RWPE2 (cell line): ENCODE measurements at regions not wholly inside any gene's neighbourhood (a gene's known extent, or its start where the extent isn't known, plus 50 kb on each side); places are given as distances from the start of the nearest gene placed in this dataset.

Experiments
- ATAC-seq: fragments of 200-7000 bp; cut with Tn5 transposase; 3 replicates; pipeline ENCODE4 v1.9.1; 2021; ENCODE audit warnings: low read depth
- DNase-seq: peaks from one replicate; pipeline ENCODE4 v3.0.0-alpha.2; 2020; ENCODE audit warnings: low spot score
- H3K27ac ChIP-seq: fragments of 450-650 bp; 2 replicates; pipeline ENCODE4 v1.5.1; 2017; ENCODE audit warnings: mild to moderate bottlenecking; ENCODE audit not compliant: poor library complexity, severe bottlenecking
- H3K27me3 ChIP-seq: fragments of 250-450 bp; sonication (Bioruptor Pico); 2 replicates; pipeline ENCODE4 v1.5.1; 2021; ENCODE audit warnings: mild to moderate bottlenecking, moderate library complexity; ENCODE audit not compliant: insufficient read depth, poor library complexity, severe bottlenecking
- H3K36me3 ChIP-seq: fragments of 250-450 bp; sonication (Bioruptor Pico); 2 replicates; pipeline ENCODE4 v1.5.1; 2020; ENCODE audit warnings: low read depth, mild to moderate bottlenecking, moderate library complexity
- H3K4me1 ChIP-seq: fragments of 250-450 bp; sonication (Bioruptor Pico); 2 replicates; pipeline ENCODE4 v1.5.1; 2021; ENCODE audit warnings: mild to moderate bottlenecking, moderate library complexity; ENCODE audit not compliant: insufficient read depth, poor library complexity, severe bottlenecking
- H3K4me3 ChIP-seq: fragments of 250-450 bp; sonication (Bioruptor Pico); 2 replicates; pipeline ENCODE4 v1.5.1; 2021; ENCODE audit warnings: mild to moderate bottlenecking, moderate library complexity; ENCODE audit not compliant: severe bottlenecking
- H3K9me3 ChIP-seq: fragments of 250-450 bp; sonication (Bioruptor Pico); 2 replicates; pipeline ENCODE4 v1.5.1; 2021; ENCODE audit warnings: mild to moderate bottlenecking, moderate library complexity; ENCODE audit not compliant: severe bottlenecking
- TF ChIP-seq, protein P1 (sequence below): fragments of 450-650 bp; IDR thresholded peaks from one replicate; pipeline ENCODE4 v1.5.1; 2017; ENCODE audit warnings: mild to moderate bottlenecking, moderate library complexity; ENCODE audit not compliant: poor library complexity, severe bottlenecking

DNA sequence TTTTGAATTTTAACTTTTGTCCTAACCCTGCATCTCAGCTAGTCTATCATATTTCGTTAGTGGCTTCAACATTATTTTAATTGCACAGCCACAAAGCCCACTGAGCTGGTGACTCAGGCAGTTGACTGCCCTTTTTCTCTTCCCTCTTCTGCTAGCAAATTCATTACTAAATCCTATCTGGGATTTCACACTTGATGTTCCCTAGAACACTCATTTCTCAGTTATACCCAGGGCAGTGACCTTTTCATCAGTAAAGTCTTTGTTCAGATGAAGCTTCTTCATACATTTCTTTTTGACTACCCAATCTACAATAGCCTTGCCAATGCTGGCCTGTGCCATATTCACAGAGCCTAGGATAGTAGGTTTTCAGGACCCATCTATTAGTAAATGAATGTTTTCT is 107.0 kb downstream of the ATXN7L3B start:
- Histone ChIP-seq H3K4me1 (no peaks in the 10 kb centered on the region), H3K27me3 (no peaks in the 10 kb centered on the region), H3K36me3 (no peaks in the 10 kb centered on the region), H3K4me3 (no peak overlapping the region), H3K9me3 (no peaks in the 10 kb centered on the region), H3K27ac (no peak overlapping the region)
- DNase-seq = no peak
- TF ChIP-seq, protein P1, sequence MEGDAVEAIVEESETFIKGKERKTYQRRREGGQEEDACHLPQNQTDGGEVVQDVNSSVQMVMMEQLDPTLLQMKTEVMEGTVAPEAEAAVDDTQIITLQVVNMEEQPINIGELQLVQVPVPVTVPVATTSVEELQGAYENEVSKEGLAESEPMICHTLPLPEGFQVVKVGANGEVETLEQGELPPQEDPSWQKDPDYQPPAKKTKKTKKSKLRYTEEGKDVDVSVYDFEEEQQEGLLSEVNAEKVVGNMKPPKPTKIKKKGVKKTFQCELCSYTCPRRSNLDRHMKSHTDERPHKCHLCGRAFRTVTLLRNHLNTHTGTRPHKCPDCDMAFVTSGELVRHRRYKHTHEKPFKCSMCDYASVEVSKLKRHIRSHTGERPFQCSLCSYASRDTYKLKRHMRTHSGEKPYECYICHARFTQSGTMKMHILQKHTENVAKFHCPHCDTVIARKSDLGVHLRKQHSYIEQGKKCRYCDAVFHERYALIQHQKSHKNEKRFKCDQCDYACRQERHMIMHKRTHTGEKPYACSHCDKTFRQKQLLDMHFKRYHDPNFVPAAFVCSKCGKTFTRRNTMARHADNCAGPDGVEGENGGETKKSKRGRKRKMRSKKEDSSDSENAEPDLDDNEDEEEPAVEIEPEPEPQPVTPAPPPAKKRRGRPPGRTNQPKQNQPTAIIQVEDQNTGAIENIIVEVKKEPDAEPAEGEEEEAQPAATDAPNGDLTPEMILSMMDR = no peak
- no peak for ATAC-seq

DNA sequence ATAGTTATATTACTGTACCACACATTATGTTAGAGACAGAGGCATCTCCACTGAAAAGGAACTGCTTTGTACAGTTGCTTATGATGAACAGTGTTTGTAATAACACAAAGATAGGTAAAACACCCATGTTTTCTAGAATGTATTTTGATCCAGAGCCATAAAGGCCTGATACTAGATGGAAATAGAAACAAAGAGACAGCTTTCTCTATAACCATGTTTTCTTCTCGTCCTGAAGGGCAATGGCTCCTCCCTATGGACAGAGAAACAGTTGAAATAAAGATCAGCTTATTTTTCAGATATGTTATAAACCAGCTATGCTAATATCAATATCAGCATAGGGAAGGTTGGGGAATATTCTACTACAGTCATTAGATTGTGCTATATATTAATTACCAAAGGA is 109.2 kb downstream of the ATXN7L3B start:
- Histone ChIP-seq H3K27ac (no peak overlapping the region), H3K4me1 (no peaks in the 10 kb centered on the region), H3K9me3 (no peaks in the 10 kb centered on the region), H3K4me3 (no peak overlapping the region), H3K36me3 (no peaks in the 10 kb centered on the region), H3K27me3 (no peaks in the 10 kb centered on the region)
- TF ChIP-seq, protein P1 = peak; percentile 42
- no peak for DNase-seq
- ATAC-seq = peak; percentile 33; the same call in 1 of the 3 replicates

DNA sequence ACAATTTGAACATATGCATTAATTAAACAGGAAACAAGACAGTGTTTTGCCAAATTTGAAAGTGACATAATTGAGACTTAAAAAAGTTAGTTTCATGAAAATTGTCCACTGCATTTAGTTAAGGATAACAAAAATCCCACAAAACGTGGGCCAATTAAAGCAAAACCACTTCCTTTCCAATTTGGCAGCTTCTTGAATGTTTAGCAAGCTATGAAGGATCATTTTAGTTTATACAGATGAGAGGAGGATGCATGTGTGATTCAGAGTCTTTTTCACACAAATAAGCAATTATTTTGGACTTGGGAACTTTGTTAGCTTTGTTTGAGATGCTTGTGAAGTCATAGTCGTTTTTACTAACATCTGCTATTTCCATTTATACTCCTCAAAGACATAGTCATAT is 109.6 kb downstream of the ATXN7L3B start:
- DNase-seq = no peak
- ATAC-seq = no peak

DNA sequence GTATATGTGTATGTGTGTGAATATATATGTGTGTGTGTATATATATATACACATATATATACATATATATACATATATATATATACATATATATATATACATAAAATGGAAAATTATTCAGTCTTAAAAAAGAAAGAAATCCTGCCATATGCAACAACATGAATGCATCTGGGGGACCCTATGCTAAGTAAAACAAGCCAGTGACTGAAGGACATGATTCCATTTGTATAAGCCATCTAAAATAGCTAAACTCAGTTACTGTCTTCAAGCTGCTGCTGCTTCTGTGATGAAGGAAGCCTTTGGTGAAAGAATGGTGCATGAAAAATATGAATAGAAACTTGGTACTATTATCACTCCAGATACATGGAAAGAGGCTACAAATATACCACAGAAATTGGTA is 118.6 kb downstream of the ATXN7L3B start:
- H3K27ac ChIP-seq = no peak overlapping the region
- no peaks in the 10 kb centered on the region for H3K27me3 ChIP-seq
- H3K4me3 ChIP-seq = no peak overlapping the region
- no peak for DNase-seq
- ATAC-seq = no peak
- no peaks in the 10 kb centered on the region for H3K36me3 ChIP-seq
- no peaks in the 10 kb centered on the region for H3K4me1 ChIP-seq
- no peaks in the 10 kb centered on the region for H3K9me3 ChIP-seq
- TF ChIP-seq, protein P1 = no peak

More for the DNA sequence above, 109.6 kb downstream of the ATXN7L3B start:
- no peak overlapping the region for H3K4me3 ChIP-seq
- no peaks in the 10 kb centered on the region for H3K36me3 ChIP-seq
- TF ChIP-seq, protein P1 = peak; percentile 22
- H3K27ac ChIP-seq = no peak overlapping the region
- no peaks in the 10 kb centered on the region for H3K4me1 ChIP-seq
- no peaks in the 10 kb centered on the region for H3K27me3 ChIP-seq
- H3K9me3 ChIP-seq = no peaks in the 10 kb centered on the region

DNA sequence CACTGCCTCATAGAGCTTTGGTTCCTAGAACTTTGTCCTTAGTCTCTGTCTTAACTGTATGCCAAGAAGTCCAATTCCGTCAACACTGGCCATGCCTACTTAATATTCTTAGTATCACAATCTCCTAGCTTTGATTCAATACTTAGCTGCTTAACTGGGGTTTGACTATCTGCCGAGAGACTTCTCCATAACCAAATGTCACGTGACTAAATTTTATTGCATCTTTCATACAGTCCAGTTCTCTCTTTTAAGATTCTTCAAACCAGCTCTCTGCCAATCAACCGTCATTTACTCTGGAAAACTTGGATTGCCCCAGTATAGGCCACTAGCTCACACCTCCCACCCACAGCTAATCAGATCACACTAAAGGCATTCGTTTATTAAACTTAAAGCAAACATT is 122.8 kb downstream of the ATXN7L3B start:
- Histone ChIP-seq H3K27me3 (no peaks in the 10 kb centered on the region), H3K4me1 (no peaks in the 10 kb centered on the region), H3K9me3 (no peaks in the 10 kb centered on the region), H3K27ac (no peak overlapping the region), H3K4me3 (no peak overlapping the region), H3K36me3 (no peaks in the 10 kb centered on the region)
- TF ChIP-seq, protein P1 = no peak
- DNase-seq (no peak), ATAC-seq (no peak)
